ENCODE measurements at regions not wholly inside any gene's neighbourhood (a gene's known extent, or its start where the extent isn't known, plus 50 kb on each side); places are given as distances from the start of the nearest gene placed in this dataset.

GRCh38 chr7:49273897-49274296 lies 349.6 kb downstream of the CDC14C start:
- TF ChIP-seq, protein P1, sequence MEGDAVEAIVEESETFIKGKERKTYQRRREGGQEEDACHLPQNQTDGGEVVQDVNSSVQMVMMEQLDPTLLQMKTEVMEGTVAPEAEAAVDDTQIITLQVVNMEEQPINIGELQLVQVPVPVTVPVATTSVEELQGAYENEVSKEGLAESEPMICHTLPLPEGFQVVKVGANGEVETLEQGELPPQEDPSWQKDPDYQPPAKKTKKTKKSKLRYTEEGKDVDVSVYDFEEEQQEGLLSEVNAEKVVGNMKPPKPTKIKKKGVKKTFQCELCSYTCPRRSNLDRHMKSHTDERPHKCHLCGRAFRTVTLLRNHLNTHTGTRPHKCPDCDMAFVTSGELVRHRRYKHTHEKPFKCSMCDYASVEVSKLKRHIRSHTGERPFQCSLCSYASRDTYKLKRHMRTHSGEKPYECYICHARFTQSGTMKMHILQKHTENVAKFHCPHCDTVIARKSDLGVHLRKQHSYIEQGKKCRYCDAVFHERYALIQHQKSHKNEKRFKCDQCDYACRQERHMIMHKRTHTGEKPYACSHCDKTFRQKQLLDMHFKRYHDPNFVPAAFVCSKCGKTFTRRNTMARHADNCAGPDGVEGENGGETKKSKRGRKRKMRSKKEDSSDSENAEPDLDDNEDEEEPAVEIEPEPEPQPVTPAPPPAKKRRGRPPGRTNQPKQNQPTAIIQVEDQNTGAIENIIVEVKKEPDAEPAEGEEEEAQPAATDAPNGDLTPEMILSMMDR (conservative IDR thresholded peaks at IDR 0.05; ENCODE audit: low read length) = no peak
- H3K4me3 ChIP-seq (ENCODE audit: low read length) = no peak overlapping the region

DNA sequence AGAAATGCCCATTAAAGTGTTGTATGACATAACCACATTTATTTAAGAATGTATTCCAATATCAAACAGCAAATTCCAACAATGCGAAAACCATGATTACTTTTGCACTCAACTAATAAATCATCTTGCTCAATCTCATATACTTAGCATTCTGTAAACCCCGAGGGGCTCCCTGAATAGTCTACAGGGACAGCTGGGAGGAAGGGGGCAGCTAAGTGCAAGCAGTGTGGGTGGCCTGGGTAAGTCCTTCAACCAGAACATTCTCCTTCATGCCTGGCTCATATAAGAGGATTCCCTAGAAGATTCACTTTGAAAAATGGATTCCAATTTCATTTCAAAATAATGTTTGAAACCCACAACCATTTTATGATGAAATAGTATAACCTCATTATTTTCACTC lies 355.5 kb downstream of the CDC14C start:
- TF ChIP-seq, protein P1 (conservative IDR thresholded peaks at IDR 0.05; ENCODE audit: low read length) = no peak
- no peak overlapping the region for H3K4me3 ChIP-seq (ENCODE audit: low read length)
- no peak for DNase-seq (ENCODE audit: low read depth)

More at GRCh38 chr7:49273897-49274296, 349.6 kb downstream of the CDC14C start:
- DNase-seq (ENCODE audit: low read depth) = no peak

- TF ChIP-seq, protein P1 (conservative IDR thresholded peaks at IDR 0.05; ENCODE audit: low read length) = no peak
- H3K4me3 ChIP-seq (ENCODE audit: low read length) = no peak overlapping the region
- no peak for DNase-seq (ENCODE audit: low read depth)
Measured at GRCh38 chr7:49287653-49288052, 363.3 kb downstream of the CDC14C start.

DNA sequence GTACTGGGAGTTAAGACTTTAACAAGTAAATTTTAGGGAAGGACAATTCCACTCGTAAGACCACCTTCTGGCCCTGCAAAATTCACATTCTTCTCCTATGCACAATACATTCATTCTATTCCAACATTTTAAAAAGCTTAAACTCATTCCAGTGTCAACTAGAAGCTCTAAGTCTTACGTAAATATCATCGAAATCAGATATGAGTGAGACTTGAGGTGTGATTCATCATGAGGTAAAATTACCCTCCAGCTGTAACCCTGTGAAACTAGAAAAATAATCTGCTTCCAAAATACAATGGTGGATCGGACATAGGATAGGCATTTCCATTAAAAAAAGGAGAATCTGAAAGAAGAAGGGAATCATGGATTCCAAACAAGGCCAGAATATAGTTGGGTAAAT lies 370.3 kb downstream of the CDC14C start:
- no peak overlapping the region for H3K4me3 ChIP-seq (ENCODE audit: low read length)
- TF ChIP-seq, protein P1 (conservative IDR thresholded peaks at IDR 0.05; ENCODE audit: low read length) = no peak
- peak; percentile 1 for DNase-seq (ENCODE audit: low read depth)

GRCh38 chr7:49295146-49295545 lies 370.8 kb downstream of the CDC14C start:
- TF ChIP-seq, protein P1 (conservative IDR thresholded peaks at IDR 0.05; ENCODE audit: low read length) = no peak
- peak; percentile 62 for DNase-seq (ENCODE audit: low read depth)
- H3K4me3 ChIP-seq (ENCODE audit: low read length) = no peak overlapping the region

- TF ChIP-seq, protein P1 (conservative IDR thresholded peaks at IDR 0.05; ENCODE audit: low read length) = no peak
- no peak overlapping the region for H3K4me3 ChIP-seq (ENCODE audit: low read length)
- DNase-seq (ENCODE audit: low read depth) = no peak
Measured at GRCh38 chr7:49297958-49298357, 373.6 kb downstream of the CDC14C start.

- no peak for DNase-seq (ENCODE audit: low read depth)
- H3K4me3 ChIP-seq (ENCODE audit: low read length) = no peak overlapping the region
- TF ChIP-seq, protein P1 (conservative IDR thresholded peaks at IDR 0.05; ENCODE audit: low read length) = no peak
Measured at GRCh38 chr7:49308787-49309186, 384.4 kb downstream of the CDC14C start.

All from AG10803 (cell line).